GM18511 (cell line): ENCODE measurements at regions not wholly inside any gene's neighbourhood (a gene's known extent, or its start where the extent isn't known, plus 50 kb on each side); places are given as distances from the start of the nearest gene placed in this dataset.

Experiments
- ATAC-seq: cut with Tn5 transposase; IDR thresholded peaks from one replicate; pipeline ENCODE4 v1.9.1; 2021; ENCODE audit warnings: mild to moderate bottlenecking, moderate library complexity; ENCODE audit not compliant: unreplicated experiment

DNA sequence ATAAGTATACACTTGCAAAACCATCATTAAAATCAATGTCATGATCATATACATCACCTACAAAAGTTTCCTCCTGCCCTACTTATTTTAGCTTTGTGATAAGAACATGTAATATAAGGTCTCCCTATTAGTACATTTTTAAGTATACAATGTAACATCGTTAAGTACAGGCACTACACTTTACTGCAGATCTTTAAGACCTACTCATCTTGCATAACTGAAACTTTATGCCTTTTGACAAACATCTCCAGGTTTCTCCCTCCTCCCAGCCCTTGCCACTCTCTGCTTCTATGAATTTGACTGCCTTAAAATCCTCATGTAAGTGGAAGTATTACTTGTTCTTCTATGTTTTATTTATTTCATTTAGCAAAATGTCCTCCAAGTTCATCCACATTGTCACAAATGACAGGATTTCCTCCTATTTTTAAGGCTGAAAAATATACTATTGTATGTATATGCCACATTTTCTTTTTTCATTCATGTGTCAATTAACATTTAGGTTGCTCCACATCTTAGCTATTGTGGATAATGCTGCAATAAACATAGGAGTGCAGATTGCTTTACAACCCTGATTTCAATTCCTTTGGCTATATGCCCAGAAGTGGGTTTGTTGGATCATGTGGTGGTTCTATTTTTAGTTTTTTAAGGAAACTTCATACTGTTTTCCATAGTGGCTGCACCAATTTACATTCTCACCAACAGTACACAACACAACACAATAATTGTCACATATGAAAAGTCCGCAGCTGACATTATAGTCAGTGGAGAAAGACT is 471.1 kb upstream of the ANO3 start:
- ATAC-seq, result no peak

DNA sequence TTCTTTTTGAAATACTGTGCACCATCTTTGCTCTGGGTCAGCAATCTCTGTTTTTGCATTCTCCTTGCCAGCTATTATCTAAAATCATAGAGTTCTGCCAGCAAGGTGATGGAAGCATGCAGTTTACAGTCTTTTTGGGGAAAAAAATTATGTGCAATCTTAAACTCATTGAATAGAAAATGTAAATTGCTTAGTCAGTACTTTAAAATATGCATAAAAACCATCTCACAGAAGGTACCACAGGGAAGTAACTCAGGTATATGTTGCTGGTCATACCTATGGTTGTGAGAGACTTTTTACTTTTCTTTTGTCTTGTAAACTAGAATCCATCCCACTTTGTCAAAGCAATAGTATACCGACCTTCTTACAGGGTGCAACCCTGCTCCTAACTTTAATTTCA is 469.8 kb upstream of the ANO3 start:
- ATAC-seq, result no peak

DNA sequence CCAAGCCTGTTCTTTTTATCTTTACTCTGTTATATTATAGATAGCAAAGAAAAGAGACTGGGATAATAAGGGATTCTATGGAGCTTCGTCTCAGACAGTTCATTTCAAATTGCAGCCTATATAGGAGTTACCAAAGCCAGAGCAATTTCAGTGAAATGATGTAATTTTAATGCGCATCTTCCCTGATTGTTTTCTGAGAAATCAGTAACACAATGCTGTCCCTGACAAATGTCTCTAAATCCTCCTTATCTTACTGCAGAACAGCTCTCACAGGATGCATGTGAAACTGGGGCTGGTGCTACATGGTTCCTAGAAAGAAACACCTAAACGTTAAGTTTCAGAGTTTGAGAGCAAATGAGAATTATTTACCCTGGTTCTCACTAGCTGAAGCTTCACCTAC is 467.9 kb upstream of the ANO3 start:
- ATAC-seq, result no peak

DNA sequence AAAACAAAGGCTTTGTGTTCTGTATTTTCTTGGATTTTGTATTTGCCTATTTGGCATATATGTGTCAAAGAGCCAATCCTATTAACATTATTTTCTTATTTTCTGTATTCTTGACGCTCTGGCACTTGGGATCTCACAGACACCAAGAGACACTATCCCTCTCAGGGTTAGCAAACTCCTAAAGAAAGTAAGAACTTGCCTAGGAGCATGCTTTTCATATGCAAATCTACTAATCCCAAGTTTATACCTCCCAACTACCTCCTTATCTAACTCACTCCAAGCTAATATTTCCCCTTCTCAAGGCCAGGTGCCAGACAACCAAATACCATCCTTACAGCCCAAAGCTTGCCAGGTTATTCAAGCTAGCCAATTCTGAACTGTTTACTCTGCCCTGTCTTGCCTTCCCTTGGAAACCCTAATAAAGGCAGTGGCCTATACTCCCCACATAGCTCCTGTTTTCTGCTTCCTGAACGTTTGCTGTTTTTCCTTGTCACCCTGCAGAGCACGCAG is 455.4 kb upstream of the ANO3 start:
- ATAC-seq, result no peak

DNA sequence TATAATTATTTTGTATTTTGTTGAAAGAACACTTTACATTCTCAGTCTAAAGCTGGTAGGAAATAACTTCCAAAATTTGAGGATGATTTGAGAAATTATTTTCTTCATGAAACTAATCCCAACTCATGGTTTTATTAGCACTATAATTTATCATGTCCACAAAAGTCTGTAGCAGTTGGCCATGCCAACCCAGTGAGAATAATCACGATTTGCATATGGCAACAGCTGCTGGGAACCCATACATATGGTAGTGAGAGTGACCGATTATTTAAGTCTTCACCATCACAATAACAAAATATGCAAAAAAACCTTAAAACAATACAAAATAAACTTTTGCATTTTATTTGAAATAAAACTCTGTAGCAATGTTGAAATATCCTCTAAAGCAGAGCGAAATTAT is 445.9 kb upstream of the ANO3 start:
- ATAC-seq, result no peak

DNA sequence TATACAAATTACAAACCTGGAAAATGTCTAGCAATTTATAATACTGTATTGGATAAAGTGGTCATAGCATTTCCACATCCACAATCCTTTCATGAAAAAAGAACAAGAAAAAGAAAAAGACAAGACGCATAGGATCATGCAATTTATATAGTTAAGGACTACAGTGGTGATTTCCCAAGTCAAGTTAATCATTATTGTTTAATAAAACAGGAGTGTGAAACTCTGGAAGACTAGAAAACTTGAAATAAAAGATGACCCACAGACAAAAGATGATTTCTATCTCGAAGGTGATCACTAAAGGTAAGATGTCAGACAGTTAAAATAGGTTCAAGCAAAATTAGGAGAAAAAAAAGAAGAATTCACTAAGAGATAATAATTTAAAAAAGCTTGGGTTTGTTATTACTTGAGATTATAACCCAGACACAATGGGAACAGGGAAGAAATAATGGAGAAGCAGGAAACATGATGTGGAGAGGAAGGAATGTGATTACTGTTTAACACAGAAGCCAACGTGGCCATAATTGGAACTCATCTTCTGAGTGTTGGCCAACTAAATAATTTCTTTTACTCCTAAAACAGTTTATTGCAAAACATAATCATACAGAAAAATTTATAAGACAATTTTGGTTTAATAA is 441.2 kb upstream of the ANO3 start:
- ATAC-seq, result no peak

DNA sequence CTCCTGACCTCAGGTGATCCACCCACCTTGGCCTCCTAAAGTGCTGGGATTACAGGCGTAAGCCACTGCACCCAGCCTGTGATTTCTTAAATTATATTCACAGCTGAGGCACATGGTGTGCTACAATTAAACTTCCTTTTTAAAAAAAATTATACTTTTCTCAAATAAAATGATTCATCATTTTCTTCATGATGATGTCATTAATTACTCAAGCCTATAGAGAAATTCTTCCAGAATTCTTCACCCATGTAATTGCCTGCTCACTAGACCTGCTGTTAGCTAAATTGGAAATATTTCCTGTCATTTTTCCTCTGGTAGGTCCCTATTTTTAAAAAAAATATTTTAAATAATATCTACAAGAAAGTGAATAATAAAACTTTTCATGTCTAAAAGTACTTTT is 440.0 kb upstream of the ANO3 start:
- ATAC-seq, result no peak

DNA sequence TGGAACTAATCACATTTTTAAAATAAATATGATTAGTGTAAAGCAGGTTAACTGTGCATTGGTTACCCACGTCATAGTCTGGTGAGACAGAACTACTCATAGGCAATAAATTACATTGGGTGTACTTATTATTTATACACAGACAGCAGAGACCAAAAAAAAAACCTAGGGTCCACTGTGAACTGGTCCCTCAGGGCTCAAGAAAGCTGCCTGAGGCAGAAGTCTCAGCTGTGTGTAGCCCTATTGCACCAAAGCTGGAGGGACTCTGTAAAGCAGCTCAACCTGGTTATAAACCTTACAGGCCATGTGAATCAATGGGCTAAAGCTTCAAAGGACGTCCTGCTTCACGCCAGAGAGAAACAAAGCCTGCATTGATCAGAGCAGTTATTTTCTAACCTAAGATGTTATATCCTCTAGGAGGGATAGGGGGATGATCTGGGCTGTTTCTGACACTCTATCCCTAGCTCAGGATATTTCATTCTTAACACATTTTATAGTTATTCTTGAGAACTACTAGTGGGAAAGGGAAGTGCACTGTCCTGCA is 432.2 kb upstream of the ANO3 start:
- no peak for ATAC-seq

DNA sequence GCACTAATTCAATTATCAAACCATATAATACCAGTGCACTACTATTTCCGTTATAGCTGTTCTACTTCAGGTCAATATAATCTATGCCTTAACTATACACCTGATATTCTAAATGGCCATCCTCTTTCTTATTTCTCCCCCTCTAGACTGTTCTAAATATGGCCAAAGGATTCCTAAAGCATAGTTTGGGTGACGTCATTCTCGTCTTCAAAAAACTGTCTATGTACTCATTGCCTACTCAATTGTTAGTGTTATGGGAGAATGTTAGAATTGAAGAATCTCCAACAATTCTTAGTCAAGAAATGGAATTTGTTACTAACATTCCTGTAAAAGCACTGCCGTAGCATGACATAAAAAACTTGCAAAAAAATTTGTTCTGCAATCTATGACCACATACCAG is 431.1 kb upstream of the ANO3 start:
- ATAC-seq, result no peak

DNA sequence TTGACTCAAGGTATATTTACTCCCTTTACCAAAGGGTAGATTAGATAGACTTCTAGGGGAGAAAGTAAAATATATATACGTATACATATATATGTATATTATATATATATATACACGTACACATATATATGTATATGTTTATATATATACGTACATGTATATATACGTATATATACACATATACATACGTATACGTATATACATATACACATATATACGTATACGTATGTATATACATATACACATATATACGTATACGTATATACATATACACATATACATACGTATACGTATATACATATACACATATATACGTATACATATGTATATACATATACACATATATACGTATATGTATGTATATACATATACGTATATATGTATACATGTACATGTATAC is 430.5 kb upstream of the ANO3 start:
- ATAC-seq, result no peak

DNA sequence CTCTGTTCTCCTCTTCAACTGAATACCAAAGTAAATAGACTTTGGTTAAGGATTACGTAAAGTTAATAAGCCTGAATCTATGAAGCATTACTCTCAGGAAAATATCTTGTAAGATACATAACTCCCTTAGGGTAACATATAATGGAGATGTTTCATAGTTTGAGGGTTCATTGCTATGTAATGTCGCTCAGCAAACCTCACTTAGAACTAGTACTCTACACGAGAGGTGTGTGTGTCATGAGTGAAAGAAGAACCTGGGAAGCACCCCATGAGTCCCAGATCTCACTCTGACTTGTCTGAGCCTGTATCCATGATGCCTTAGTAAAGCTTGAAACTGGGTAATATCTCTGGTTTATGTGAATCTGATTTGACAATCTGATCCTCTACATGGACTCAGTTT is 429.5 kb upstream of the ANO3 start:
- no peak for ATAC-seq

DNA sequence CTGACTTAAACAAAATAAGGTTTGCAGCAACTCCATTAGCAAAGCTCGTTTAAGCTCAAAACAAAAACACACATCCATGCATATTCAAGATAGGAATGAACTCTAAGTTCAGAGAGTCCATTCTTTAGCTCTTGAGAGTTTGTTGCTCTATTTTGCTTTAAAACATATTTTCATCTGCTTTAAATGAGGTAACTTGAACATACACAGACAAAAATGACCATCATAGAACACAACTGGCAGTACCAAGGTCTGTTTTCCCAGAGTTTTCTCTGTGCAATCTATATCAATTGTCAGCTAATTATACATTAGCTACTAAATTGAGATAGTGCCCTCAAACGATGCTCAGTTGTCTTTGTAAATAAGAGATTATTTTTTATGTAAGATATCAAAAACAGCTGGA is 423.2 kb upstream of the ANO3 start:
- ATAC-seq, result no peak

DNA sequence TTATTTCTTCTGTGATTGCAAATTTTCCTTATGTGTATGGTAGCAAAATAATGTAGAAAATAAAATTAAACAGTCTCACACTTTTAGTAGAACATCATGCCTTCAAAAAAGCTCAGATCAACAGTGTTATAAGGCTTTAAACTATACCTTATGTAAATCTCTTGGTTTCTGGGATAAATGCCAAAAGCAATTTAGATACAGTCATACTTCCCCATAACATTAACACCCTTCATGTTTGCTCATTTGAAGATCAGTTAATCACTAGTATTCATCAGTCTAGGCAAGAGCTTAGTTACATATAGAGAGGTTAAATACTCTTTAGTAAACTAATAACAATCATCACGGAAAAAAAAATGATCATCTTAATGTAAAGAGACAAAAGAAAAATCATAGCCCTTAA is 421.8 kb upstream of the ANO3 start:
- no peak for ATAC-seq

DNA sequence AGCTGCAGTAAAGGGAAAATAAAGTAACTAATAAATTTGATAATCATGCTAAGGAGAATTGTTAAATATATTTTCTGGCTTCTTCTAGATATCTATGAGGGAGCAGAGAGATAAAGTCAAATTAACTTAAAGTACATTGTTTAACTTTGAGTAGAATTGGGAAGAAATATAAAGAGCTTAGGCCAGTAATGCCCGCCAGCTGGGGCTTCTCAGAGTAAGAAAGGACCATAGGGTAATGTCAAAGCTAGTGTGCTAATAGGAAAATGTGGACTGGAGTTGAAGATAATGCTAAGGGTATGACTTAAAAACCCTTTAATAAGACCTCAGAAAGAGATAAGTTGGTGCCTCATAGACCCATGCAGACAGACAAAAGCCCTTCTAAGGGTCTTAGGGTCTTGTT is 411.6 kb upstream of the ANO3 start:
- no peak for ATAC-seq

DNA sequence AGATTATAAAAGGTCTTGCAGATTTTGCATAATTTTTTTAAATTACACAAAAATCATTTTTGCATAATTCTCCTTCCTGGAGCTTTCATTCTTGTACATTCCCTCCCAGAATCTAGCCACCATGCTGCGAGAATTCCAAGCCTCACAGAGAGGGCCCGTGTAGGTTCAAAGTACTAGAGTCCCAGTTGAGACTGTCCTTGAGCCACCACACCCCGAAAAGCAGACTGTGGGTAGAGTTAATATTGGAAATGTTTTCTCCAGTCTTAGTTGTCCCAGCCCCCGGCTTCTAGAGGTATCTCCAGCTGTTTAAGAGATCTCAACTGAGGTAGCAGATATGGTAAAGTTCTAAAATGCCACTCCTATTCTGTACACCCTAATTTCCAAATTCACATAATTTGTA is 407.3 kb upstream of the ANO3 start:
- no peak for ATAC-seq

DNA sequence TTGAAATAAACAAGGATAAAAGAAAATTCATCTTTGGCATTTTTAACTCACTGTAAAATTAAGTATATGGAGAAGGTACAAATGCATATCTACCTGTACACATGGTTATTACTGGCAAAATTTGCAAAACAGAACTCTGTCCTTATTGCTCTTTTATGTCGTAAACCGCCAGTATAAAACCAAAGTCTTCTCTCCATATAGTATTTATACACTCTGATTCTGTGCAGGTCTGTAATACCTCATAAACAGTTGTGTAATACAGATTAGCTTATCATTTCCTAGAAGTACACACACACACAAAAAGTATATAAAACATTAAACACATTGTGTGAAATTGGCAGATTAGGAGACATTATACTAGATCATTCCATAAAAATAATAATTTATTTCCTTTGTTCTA is 406.6 kb upstream of the ANO3 start:
- ATAC-seq, result no peak

DNA sequence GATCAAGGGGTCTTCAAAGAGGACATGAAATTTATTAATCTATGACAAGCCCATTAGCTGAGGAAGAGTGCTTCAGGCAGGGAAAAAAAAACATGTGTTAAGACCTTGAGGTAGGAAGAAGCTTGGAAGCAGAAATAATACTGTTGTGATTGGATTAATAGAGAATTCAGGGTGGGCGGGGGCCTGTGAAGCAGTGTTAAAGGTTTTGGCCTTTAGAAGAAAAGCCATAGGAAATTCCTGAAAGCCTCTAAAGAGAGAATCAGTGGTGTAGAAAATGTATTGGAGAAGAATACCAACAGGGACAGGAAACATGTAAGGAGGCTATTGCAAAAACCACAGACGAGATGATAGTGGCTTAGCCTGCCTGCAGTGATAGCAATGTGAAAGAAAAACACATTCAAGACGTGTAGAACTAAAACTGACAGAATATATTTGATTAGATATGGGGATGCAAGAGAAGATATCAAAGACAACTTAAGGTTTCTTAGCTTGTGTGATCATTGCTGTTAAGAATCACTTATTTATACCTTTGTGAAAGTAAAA is 404.4 kb upstream of the ANO3 start:
- ATAC-seq, result no peak

DNA sequence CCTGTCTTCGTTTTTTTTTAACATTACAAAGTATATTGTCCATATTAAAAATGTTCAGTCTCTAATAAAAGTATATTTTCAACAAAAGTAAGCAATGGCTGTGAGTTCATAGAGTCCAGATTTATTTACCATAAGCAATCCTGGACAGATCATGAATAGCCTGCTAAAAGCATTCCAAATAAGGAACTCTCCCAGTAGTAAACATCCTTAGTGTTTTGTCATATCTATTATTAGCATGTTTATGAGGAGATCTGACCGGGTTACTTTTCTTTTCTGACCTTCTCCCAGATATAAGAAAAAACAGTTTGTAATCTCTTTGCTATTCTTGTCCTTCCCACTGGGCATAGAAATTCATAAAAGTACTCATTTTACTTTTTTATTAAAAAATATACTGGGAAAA is 403.9 kb upstream of the ANO3 start:
- ATAC-seq, result no peak

DNA sequence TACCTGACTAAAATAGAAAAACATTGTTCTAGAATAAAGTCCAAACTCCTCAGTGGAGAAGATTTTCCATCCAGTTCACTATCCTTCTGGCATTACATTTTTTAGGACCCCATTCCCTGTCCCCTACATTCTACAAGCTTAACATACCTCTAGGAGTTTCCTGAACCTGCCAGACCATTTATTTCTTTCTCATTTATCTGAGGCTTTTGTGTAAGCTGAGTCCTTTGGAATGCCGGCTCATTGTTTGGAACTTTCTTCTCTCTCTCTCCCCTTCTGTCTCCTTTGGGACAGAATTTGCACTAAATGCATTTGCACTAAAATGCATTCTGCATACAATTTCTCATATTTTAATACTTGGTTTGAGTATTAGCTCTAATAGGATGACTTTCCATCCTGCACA is 393.0 kb upstream of the ANO3 start:
- ATAC-seq, result no peak

DNA sequence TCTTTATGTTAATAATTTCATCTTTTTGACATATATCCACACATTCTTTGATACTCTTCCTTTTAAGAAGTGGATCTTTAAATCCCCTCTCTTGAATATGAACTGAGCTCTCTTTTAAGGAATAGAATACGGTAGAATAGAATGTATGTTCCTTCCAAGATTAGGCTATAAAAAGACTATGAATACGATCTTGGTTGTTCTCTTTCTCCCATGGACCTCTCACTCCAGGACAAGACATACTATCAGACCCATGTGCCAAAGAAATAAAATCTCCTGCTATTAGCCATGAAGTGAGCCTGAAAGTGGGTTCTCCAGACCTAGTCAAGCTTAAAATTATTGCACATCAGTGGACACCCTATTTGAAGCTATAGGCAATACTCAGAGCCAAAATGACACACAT is 392.2 kb upstream of the ANO3 start:
- no peak for ATAC-seq

DNA sequence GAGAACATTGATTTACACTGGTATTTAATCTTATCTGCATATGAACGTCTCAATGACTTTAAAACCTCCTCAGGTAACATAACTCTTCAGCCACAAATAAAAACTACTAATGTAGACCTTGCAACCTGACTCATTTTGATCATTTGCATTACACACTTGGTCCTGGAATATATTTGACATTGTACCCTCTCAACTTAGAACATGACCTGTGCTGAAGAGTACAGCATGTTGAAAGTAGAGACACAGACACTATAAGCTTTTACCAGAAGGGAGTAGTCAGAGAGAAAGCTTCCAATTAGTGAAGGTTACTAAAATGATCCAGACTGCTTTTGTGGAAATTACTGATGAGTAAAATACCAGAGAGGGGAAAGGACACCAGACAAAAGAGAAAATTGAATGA is 390.6 kb upstream of the ANO3 start:
- ATAC-seq, result no peak

DNA sequence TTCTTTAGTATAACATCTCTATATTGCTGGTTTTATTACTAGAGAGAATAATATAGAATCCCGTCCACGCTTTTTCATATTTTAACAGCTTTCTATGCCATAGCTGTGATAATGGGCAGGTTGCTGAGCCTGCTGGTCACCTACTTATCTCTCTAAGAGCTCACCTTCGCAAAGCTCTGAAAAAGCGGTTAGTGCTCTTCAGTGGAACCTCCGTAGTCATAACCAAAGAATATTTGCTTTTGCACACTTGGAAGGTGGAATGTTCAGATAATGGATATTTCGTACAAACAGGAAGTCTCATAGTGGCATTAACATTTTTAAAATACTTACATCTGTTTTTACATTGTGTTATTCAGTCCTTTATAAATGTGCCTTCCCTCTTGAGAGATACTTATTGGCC is 388.9 kb upstream of the ANO3 start:
- ATAC-seq, result no peak
